22Rv1 (cell line): ENCODE measurements at regions not wholly inside any gene's neighbourhood (a gene's known extent, or its start where the extent isn't known, plus 50 kb on each side); places are given as distances from the start of the nearest gene placed in this dataset.
"Not testable (repeated sequence)": the region's sequence is repeated elsewhere in the genome, so short reads cannot be mapped to it uniquely, and the experiment has no call there.

Source experiments
- H3K27ac ChIP-seq: fragments of 450-650 bp; 2 replicates; pipeline ENCODE4 v1.5.1; 2017
- ZFX ChIP-seq: fragments of 450-650 bp; IDR thresholded peaks from 2 replicates; pipeline ENCODE4 v1.6.1; 2017; ENCODE audit warnings: antibody characterized with exemption, borderline replicate concordance
- TF ChIP-seq, protein P1 (sequence below): fragments of 450-650 bp; IDR thresholded peaks from 2 replicates; pipeline ENCODE4 v1.5.1; 2017; ENCODE audit warnings: mild to moderate bottlenecking

DNA sequence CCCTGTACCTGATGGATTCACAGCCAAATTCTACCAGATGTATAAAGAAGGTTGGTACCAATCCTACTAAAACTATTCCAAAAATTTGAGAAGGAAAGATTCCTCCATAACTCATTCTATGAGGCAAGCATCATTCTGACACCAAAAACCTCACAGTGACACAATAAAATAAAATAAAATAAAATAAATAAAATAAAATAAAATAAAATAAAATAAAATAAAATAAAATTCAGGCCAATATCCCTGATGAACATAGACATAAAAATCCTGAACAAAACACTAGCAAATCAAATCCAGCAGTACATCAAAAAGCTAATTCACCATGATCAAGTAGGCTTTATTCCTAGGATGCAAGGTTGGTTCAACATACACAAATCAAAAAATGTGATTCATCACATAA, 108.1 kb downstream of the PROX1 start:
- not testable (repeated sequence) for H3K27ac ChIP-seq

DNA sequence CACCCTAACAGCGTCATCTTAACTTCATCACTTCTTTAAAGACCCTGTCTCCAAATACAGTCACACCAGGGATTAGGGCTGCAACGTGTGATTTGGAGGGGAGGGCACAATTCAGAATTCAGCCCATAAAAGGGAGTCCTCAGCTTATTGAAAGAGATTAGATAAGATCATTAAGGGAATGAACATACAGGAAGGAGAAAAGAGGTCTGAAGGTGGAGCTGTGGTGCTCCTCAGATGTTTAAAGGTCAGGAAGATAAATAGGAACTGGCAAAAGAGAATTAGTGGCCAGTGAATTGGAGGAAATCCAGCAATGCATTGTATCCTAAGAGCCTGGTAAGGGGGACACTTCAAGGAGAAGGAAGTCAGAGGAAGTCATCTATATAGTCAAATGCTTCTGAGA, 113.5 kb downstream of the PROX1 start:
- H3K27ac ChIP-seq: no peak overlapping the region

DNA sequence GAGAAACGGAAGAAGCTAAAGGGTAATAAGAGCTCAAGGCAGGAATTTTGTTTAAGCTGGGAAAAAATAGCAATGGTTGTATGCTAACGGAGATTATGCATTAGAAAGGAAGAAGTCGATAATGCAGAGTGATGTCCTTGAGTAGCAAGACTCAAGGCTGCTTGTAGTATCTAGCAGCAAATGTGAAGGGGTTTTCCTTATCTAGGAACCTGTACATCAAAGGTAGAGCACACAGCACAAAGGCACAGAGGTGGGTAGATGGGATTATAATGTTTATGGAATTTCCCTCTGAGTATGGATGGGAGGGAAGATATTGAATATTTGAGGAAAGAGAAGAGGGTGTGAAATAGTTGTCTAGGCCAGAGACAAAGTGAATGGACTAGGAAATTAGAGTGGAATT, 114.1 kb downstream of the PROX1 start:
- TF ChIP-seq, protein P1, sequence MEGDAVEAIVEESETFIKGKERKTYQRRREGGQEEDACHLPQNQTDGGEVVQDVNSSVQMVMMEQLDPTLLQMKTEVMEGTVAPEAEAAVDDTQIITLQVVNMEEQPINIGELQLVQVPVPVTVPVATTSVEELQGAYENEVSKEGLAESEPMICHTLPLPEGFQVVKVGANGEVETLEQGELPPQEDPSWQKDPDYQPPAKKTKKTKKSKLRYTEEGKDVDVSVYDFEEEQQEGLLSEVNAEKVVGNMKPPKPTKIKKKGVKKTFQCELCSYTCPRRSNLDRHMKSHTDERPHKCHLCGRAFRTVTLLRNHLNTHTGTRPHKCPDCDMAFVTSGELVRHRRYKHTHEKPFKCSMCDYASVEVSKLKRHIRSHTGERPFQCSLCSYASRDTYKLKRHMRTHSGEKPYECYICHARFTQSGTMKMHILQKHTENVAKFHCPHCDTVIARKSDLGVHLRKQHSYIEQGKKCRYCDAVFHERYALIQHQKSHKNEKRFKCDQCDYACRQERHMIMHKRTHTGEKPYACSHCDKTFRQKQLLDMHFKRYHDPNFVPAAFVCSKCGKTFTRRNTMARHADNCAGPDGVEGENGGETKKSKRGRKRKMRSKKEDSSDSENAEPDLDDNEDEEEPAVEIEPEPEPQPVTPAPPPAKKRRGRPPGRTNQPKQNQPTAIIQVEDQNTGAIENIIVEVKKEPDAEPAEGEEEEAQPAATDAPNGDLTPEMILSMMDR: no peak
- TF ChIP-seq ZFX: no peak

More for the DNA sequence above, 113.5 kb downstream of the PROX1 start:
- no peak for TF ChIP-seq ZFX
- TF ChIP-seq, protein P1: no peak

DNA sequence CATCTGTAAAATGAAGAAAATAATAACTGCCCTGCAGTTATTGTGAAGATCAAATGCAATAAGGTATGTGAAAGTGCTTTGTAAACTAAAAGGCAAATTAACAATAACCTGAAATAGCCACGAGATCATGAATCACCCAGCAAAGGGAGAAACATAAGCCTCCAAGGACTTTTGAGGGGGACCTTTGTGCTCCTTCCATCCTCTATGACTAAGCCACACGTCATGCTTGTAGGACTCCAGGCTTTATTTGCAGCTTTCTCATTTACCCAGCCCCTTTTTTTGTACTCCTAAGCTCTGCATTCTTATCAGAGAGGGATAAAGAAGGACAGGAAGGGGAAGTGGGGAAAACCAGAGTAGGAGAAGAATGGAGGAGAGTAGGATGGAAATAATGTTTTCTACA, 115.1 kb downstream of the PROX1 start:
- no peak overlapping the region for H3K27ac ChIP-seq
- TF ChIP-seq ZFX: no peak
- TF ChIP-seq, protein P1: no peak

More for the DNA sequence above, 114.1 kb downstream of the PROX1 start:
- H3K27ac ChIP-seq: no peak overlapping the region

DNA sequence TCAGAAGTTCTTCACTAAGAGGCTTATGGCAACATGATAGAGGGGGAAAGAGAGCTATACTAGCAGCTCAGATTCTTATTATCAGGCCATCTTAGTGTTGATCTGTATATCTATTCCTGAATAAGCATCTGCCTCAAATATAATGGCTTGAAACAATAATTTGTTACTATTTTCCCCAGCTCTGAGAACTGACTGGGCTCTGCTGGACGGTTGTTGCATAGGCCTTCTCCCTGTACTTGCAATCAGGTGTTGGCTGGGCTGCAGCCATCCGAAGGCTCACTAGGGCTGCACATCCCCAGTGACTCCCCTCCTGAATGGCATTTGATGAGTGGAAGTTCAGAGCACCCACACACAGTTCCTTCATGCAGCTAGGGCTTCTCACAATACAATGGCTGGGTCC, 116.0 kb downstream of the PROX1 start:
- TF ChIP-seq, protein P1: no peak
- TF ChIP-seq ZFX: no peak
- no peak overlapping the region for H3K27ac ChIP-seq

DNA sequence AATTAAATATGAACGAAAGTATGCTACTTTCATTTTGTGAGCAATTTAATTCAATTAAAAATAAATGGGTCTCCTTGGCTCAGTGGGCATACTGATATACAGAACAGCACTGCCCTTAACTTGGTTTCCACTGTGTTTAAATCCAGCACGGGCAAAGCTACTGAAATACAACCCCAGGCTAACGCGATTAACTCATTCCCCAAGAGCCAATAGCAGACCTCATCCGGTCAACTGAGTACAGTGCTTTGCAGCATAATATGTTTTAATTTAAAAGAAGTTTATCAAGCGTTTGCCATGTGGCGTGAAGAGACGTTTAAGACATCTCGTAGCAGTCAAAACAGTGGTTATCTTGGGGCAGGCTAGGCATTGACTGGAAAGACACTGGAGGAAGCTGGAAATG, 118.6 kb downstream of the PROX1 start:
- H3K27ac ChIP-seq: no peak overlapping the region
- TF ChIP-seq, protein P1: no peak
- TF ChIP-seq ZFX: no peak

DNA sequence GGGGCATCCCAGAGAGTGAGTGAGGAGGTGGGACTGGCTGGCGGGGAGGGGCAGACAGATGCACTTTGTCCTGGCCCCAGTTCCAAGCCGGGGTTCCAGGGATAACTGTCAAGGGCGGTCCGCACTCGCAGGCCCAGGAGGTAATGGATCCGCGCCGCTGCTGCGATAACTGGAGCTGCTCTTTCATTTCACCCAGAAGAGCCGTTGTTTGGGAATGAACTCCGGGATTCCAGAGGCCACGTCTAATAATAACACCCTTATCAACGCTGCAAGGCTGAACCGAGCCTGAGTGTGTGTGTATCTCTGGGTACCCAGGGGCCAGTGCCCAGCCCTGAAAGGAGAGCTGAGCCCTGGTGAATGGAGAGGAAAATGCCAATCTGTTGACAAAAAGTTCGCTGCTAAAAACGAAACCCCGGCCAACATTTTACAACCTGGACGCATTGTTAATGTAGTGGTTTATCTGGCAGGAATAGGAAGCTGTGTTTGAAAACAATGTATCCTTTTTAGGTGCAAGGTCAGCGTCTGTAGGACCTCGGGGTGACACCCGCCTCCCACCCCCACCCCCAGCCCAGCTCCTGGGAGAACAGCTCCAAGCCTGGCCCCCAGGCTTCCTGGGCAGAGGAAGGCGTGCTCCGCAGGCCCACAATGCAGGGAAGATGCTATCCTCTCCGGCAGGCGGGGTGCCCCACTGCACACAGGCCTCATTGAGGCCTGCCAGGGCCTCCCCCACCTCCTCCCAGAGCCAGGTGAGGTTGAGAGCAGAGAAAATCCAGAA, 119.7 kb downstream of the PROX1 start:
- TF ChIP-seq ZFX: no peak
- TF ChIP-seq, protein P1: no peak
- no peak overlapping the region for H3K27ac ChIP-seq

DNA sequence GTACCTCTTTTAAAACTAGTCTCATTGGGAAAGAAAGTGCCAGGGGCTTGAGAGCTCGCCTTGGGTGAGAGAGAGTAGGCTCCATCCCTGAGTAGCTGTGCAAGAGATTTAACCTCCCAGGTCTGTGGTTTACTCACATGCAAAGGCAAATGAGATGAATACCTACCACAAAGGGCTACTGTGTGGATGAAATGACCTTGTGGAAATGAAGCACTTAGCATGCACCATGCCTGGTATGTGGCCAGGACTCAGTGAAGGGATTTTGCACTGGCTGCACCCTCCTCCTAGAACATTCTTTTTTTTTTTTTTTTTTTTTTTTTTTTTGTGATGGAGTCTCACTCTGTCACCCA, 120.3 kb downstream of the PROX1 start:
- TF ChIP-seq ZFX: no peak
- TF ChIP-seq, protein P1: no peak
- H3K27ac ChIP-seq: no peak overlapping the region
